GM23338 (cell line): ENCODE measurements at regions not wholly inside any gene's neighbourhood (a gene's known extent, or its start where the extent isn't known, plus 50 kb on each side); places are given as distances from the start of the nearest gene placed in this dataset.

Source experiments
- CTCF ChIP-seq, 2 experiments: fragments of 200-600 bp in 1 of 2; sonication (generic) in 1 of 2; conservative IDR thresholded peaks; 2 replicates each; pipeline versions ENCODE4 v1.5.1 to v1.6.1; 2016 to 2017; ENCODE audit warnings: antibody characterized with exemption in 2 of 2, low read depth in 2 of 2, mild to moderate bottlenecking in 2 of 2, moderate library complexity in 1 of 2
- EZH2 ChIP-seq: fragments of 200-600 bp; sonication (generic); IDR thresholded peaks from one replicate; pipeline ENCODE4 v1.8.0; 2017; ENCODE audit warnings: antibody characterized with exemption, mild to moderate bottlenecking, low read depth; ENCODE audit not compliant: unreplicated experiment
- EZH2phosphoT487 ChIP-seq: fragments of 200-600 bp; sonication (generic); IDR thresholded peaks from one replicate; pipeline ENCODE4 v1.8.1; 2018; ENCODE audit warnings: antibody characterized with exemption; ENCODE audit not compliant: unreplicated experiment
- JUNB ChIP-seq: IDR thresholded peaks from one replicate; pipeline ENCODE4 v1.6.1; 2016; ENCODE audit warnings: antibody characterized with exemption; ENCODE audit not compliant: unreplicated experiment
- POLR2AphosphoS5 ChIP-seq: IDR thresholded peaks from 2 replicates; pipeline ENCODE4 v1.6.1; 2016; ENCODE audit warnings: antibody characterized with exemption, low read depth
- ZNF462 ChIP-seq: fragments of 250-450 bp; sonication (Bioruptor Pico); IDR thresholded peaks from 2 replicates; pipeline ENCODE4 v1.5.0; 2020; ENCODE audit warnings: mild to moderate bottlenecking, moderate library complexity

DNA sequence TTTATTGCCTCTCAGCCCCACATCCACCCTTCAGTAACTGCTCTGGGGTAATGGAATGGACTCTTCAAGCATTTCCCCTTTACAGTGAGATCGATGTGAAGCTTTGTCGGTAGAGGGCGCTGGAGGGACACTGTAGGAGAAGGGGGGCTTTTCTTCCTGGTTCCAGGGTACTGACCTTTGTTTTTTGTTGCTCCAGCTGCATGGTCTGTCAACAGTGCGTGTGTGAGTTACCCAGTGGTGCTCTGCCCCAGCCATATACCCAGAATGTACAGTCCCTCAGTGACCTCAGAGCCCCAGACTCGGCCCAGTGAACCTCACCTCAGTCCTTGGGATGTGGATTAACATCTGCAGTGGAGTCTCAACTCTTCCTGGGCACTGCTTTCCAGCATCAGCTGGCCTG is 180.3 kb upstream of the TSC22D2 start:
- peak; percentile 92 to 98 for TF ChIP-seq CTCF (conservative IDR thresholded peaks at IDR 0.05; ENCODE audit: low read depth in 2 of 2)
- no peak for TF ChIP-seq EZH2
- TF ChIP-seq ZNF462, result no peak
- no peak for TF ChIP-seq EZH2phosphoT487
- TF ChIP-seq POLR2AphosphoS5, result no peak
- no peak for TF ChIP-seq JUNB
